Stimulated activated CD4-positive, alpha-beta T cell treated with anti-CD3 and anti-CD28 coated beads, Interleukin-2, amount 100 ng/mL, for 48 hours (primary cell): ENCODE measurements at regions not wholly inside any gene's neighbourhood (a gene's known extent, or its start where the extent isn't known, plus 50 kb on each side); places are given as distances from the start of the nearest gene placed in this dataset.

ENCODE experiments used
- DNase-seq, 2 donors: peaks; one replicate each; pipeline ENCODE4 v3.0.0-alpha.2; 2020

DNA sequence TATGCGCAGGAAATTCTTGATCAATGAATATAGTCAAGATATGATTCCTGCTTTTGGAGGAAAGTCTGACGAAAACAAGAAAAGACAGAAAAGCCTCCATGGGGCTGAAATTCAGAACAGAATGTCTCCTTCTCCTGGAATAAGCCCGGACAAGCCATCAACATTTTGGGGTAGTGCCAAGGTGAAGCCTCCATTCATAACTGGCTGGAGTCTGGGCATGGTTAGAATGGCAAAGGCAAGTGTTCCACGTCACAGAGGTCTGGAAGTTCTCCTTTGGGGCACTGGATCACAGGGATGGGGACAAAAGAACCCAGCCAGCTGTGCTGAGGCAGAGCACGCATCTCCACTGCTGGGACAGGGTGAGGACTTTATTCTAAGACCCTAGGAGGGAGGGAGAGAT is 505.7 kb downstream of the CMPK2 start:
- DNase-seq = no peak

DNA sequence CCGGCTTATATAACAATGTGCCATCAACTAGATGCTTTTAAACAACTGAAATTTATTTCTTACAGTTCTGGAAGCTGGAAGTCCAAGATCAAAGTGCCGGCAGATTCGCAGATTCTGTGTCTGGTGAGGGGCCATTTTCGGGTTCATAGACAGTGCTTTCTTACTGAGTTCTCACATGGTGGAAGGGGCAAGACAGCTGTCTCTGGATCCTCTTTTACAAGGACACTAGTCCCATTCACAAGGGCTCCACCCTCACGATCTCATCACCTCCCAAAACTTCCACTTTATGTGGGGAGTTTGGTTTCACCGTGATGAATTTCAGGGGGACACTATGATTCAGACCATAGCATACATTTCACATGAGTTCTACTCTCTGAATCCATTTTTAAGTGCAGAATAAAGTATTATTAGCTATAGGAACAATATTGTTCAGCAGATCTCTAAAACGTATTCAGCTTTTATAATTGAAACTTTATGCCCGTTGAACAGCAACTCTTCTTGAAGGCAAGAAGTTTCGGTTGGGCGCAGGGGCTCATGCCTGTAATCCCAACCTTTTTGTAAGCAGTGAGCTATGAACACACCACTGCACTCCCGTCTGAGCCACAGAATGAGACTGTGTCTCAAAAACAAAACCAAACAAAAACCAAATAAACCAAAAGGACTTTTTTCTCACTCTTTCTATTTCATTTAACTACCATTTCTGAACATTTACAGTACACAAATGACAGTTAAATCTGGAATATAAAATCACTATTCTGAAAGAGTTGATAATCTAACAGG is 502.8 kb downstream of the CMPK2 start:
- no peak for DNase-seq

DNA sequence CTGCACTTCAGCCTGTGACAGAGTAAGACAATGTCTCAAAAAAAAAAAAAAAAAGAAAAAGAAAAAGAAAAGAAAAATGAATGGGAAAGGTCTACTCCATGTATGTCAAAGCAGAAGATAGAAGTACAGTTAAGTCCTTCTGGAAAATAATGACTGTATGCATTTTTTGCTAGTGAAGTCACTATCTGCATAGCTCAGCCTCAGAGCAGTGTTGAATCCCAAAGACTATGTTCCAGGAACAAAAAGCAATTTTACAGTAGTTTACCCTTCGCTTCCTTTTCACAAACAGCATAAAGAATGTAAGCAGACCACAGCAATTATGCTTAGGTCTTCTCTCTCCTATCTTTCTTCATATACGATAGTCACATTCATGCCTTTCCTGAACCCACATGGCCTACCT is 497.4 kb downstream of the CMPK2 start:
- no peak for DNase-seq

DNA sequence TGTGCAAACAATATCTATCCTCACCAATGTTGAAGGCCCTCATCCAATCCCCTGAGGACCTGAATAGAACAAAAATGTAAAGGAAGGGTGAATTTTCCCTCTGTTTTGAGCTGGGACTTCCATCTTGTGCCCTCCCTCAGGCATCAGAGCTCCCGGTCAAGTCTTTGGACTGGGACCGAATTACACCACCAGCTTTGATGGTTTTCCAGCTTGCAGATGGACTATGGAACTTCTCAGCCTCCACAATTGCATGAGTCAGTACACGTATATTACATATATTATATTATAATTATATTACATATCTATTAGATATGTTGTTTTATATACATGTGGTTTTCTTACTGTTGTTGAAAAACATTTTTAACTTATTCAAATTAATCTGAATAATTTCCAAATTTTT is 496.4 kb downstream of the CMPK2 start:
- no peak for DNase-seq

GRCh38 chr2:6370753-6371551 is 494.8 kb downstream of the CMPK2 start:
- DNase-seq = no peak

DNA sequence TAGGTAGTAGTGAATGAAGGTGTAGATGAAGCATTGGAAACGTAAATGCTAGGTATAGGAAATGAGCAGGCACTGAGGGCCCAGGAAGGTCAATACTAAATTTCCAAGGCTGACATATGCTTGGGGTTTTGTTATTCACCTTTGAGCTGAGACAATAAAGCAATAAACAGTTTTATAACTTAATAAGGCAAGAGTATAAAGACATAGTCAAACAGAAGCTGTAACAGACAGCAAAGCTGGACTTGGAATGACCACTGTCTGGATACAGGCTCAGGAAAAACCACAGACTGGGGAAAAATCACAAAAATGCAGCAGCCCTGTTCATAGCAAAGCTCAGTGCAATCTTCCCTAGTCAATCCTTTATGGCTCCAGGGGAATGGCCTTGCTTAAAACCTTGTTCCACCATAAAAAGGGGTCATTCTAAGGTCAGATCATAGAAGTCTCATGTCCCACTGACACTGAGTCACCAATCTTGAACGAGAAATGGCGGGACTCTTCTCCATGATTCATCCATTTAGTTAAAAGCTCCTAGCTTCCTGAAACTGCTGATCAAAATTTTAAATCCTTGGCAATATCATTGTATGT is 493.3 kb downstream of the CMPK2 start:
- DNase-seq = no peak

GRCh38 chr2:6381326-6381725 is 484.4 kb downstream of the CMPK2 start:
- DNase-seq = no peak

GRCh38 chr2:6384341-6384740 is 481.4 kb downstream of the CMPK2 start:
- no peak for DNase-seq

- no peak for DNase-seq
Measured at GRCh38 chr2:6392354-6392753, 473.4 kb downstream of the CMPK2 start.

DNA sequence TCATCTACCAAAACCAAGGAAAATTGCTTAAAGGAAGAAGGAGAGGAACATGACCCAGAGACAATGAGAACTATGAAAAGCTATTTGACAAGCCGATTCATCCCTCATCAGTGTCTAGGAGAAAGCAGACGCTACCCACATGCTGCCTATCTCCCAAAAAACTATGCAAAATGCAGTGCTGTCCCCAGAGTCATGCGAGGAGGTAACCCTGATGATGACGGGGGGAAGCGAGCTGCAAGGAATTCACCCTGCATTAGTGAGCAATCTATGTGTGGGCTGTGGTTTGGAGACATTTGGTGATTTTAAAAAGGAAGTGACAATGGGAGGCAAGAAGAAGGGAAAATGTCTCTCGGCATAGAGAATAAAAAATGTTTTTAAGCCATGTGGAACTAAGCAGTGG is 472.7 kb downstream of the CMPK2 start:
- DNase-seq = no peak

GRCh38 chr2:6393819-6394218 is 471.9 kb downstream of the CMPK2 start:
- DNase-seq = no peak

DNA sequence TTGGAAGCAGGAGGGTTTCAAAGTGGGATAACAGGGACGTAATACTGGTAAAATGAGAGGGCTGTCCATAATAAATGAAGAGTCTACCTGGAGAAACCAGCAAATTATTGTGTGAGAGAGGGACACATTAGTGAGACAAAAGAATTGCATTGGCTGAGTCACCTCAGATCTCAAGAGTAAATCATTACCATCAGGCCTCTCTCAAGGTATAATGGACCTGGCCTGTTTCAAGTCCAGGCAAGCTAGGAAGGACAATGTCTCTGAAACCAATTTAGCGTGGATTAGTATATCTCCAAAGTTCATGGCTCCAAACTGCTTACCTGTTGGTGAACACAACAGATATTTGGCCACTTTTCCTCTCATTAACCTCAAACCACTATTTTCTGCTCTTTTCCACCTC is 471.4 kb downstream of the CMPK2 start:
- DNase-seq = no peak

DNA sequence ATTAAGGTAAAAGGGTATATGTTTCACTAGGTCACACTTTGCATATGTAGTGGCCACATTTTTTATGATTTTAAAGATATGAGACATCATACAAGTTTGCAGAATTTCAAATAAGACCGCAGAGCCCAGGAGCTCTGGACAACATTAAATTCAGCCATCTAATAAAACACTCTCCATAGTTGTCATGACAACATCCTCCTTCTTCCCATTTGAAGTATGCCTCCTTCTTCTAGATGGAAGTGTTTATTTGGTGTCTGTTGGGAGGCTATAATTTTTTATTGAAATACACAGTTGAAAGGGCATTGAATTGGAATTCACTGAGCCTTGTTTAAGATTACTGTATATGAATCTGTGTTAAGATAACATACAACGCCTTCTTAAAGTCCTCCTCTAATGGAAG is 467.3 kb downstream of the CMPK2 start:
- DNase-seq = no peak

DNA sequence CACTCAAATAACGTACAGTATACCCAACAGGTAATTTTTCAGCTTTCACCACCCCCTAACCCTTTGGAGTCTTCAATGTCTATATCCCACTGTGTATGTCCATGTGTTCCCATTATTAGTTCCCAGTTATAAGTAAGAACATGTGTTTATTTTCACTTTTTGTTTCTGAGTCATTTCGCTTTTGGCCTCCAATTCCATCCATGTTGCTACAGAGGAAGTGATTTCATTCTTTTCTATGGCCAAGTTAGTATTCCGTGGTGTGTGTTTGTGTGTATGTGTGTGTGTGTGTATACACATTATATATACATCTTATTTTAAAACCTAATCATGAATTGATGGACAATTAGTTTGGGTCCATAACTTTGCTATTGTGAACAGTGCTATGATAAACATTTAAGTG is 464.4 kb downstream of the CMPK2 start:
- no peak for DNase-seq

DNA sequence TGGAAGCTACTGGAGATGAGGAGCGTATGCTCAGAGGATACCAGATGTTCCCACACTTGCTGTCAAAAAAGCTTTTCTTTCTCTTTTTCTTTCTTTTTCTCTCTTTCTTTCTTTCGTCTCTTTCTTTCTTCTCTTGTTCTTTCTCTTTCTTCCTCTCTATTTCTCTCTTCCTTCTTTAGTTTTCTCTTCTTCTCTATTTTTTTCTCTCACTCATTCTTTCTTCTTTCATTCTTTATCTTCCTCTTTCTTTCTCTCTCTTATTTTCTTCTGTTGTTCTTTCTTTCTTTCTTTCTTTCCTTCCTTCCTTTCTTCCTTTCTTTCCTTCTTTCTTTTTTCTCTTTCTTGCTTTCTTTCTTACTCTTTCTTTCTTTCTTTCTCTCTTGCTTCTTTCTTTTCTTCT is 457.6 kb downstream of the CMPK2 start:
- no peak for DNase-seq

DNA sequence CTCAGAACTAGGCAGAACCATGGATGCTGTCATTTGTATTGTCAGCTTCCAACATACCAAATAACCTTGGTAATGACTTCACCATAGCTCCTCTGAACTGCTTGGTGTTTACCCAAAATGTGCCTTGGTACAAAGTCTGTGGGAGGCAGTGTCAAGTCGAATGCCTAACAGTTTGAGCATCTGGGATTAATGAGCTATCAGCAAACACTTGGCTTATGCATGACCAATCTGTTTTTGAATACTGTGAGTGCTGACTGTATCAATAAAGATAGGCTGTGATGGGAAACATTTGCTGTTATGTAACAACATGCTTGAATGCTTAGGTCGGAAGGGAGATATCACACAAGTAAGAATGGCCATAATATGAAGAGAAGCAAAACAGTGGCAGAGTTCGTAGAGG is 455.4 kb downstream of the CMPK2 start:
- DNase-seq = no peak

- no peak for DNase-seq
Measured at GRCh38 chr2:6412533-6413091, 453.1 kb downstream of the CMPK2 start.

DNA sequence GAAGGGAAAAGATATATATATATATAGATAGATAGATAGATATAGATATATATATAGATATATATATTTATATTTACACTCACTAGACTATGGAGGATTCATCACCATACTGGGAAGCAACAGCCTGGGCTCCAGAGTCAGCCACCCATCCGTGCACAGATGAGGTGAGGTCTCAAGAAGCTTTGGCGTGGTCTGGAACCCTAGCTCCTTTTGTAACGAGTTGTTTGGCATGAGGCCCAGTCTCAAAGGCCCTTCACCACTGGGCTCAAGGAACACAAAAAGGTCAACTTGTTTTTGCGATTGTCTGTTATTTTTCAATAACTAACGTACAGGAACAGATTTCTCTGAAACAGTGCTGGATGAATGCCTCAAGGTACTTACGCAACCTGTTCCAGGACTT is 448.7 kb downstream of the CMPK2 start:
- DNase-seq = no peak

DNA sequence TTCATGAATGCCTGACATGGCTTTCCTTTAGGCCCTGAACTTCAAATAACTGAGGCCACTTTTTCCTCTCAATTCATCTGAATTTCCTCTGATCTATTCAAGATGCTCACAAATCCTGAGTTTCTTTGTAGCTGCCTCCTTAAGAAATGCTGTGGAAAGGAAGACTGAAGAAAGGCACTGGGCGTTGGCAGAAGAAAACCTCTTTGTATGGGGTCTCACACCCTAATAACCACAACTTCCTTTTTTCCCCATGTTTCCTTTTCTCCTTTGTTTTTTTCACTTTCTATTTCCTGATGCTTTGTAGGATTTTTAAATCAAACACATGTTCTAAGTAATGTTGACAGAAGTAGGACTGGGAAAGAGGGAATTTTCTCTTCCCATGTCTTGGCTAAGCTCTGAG is 447.4 kb downstream of the CMPK2 start:
- no peak for DNase-seq

DNA sequence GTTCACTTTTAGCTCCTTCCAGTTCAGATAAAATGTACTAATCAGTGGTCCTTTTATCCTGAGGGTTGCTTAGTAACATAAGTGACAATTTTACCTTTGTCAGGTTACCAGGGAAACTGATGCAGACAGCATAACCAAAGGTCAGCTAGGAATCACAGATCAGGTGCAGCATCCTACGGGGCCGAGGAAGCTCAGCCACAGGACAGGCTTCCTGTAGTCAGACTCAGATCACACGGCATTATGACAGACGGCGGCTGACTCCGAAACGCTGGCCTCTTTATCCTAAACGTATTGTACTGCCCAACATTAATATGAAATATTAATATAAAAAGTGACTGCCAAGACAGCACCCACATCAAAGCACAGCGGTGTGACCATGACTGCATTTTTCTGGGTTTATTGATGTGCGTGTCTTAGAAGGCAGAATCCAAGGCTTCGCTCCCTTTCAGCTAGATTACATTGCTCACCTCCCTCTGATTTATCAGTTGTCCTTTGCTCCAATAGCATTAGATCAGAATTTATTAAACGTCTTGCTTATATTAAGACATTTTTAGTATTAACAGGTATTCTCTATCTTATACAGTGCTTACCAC is 444.5 kb downstream of the CMPK2 start:
- DNase-seq = no peak

DNA sequence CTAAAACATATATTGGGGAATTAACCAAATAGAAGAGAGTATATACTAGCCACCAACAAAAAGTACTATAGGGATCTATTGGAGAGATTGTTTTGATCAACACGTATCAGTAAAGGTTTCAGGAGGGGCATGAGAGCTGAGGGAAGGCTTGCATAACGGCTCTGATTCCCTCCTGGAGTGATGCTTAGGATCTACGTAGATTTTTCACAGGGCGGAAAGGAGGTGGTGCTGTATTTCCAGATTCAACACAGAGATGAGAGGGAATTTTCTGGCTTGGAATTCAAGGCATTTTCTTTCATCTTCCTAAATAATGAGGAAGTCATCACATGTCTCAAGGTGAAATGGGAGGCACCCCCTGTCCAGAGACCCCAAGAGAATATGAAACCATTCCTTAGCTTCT is 443.8 kb downstream of the CMPK2 start:
- no peak for DNase-seq

- DNase-seq = no peak
Measured at GRCh38 chr2:6423157-6423556, 442.6 kb downstream of the CMPK2 start.

- no peak for DNase-seq
Measured at GRCh38 chr2:6423944-6424343, 441.8 kb downstream of the CMPK2 start.
